ENCODE measurements at regions not wholly inside any gene's neighbourhood (a gene's known extent, or its start where the extent isn't known, plus 50 kb on each side); places are given as distances from the start of the nearest gene placed in this dataset.

GRCh38 chr13:109668433-109669233, 117.8 kb downstream of the IRS2 start:
- no peaks in the 10 kb centered on the region for H3K36me3 Mint-ChIP-seq
- POLR2A ChIA-PET, result no interaction called here

GRCh38 chr13:109667807-109668291, 118.5 kb downstream of the IRS2 start:
- DNase-seq, result no peak
- Mint-ChIP-seq H3K4me1 (peaks cover 0 to 4% (median 0%) of the 10 kb centered on the region in 3 donors), H3K27me3 (peaks cover 0 to 5% of the 10 kb centered on the region in 2 donors), H3K27ac (no peak overlapping the region), H3K9me3 (peaks cover 0 to 2% (median 0%) of the 10 kb centered on the region in 5 donors), H3K4me3 (no peak overlapping the region), H3K36me3 (no peaks in the 10 kb centered on the region)
- ChIA-PET POLR2A (no interaction called here), CTCF (no interaction called here)
- Histone ChIP-seq H3K4me3 (ENCODE audit: low read length) (no peak overlapping the region), H3K27ac (ENCODE audit: low read depth, low read length) (no peak overlapping the region), H3K27me3 (ENCODE audit: insufficient read depth, low read length, poor library complexity, severe bottlenecking) (no peaks in the 10 kb centered on the region), H3K36me3 (ENCODE audit: insufficient read depth, low read length) (no peaks in the 10 kb centered on the region), H3K9me3 (ENCODE audit: low read length) (no peaks in the 10 kb centered on the region), H3K4me1 (ENCODE audit: insufficient read depth, low read length) (no peaks in the 10 kb centered on the region)

More at GRCh38 chr13:109668433-109669233, 117.8 kb downstream of the IRS2 start:
- Histone ChIP-seq H3K27me3 (ENCODE audit: insufficient read depth, low read length, poor library complexity, severe bottlenecking) (no peaks in the 10 kb centered on the region), H3K4me1 (ENCODE audit: insufficient read depth, low read length) (no peaks in the 10 kb centered on the region), H3K4me3 (ENCODE audit: low read length) (no peak overlapping the region), H3K9me3 (ENCODE audit: low read length) (no peaks in the 10 kb centered on the region), H3K27ac (ENCODE audit: low read depth, low read length) (no peak overlapping the region), H3K36me3 (ENCODE audit: insufficient read depth, low read length) (no peaks in the 10 kb centered on the region)
- CTCF ChIA-PET, result no interaction called here
- DNase-seq, result no peak
- Mint-ChIP-seq H3K4me1 (peaks cover 0 to 4% (median 0%) of the 10 kb centered on the region in 3 donors), H3K27ac (peak overlapping the region in 1 of 8 donors; percentile 16), H3K4me3 (no peak overlapping the region), H3K27me3 (peaks cover 0 to 5% of the 10 kb centered on the region in 2 donors), H3K9me3 (peaks cover 0 to 2% (median 0%) of the 10 kb centered on the region in 5 donors)

- H3K4me3 ChIP-seq (ENCODE audit: low read length), result no peak overlapping the region
- Mint-ChIP-seq H3K36me3 (no peaks in the 10 kb centered on the region), H3K4me1 (peaks cover 0 to 4% (median 0%) of the 10 kb centered on the region in 3 donors), H3K27me3 (peaks cover 0 to 4% of the 10 kb centered on the region in 2 donors), H3K4me3 (no peak overlapping the region), H3K9me3 (peaks cover 0 to 2% (median 0%) of the 10 kb centered on the region in 5 donors), H3K27ac (no peak overlapping the region)
- no peak for DNase-seq
- no peaks in the 10 kb centered on the region for H3K4me1 ChIP-seq (ENCODE audit: insufficient read depth, low read length)
- H3K36me3 ChIP-seq (ENCODE audit: insufficient read depth, low read length), result no peaks in the 10 kb centered on the region
- H3K9me3 ChIP-seq (ENCODE audit: low read length), result no peaks in the 10 kb centered on the region
- CTCF ChIA-PET, result no interaction called here
- no peaks in the 10 kb centered on the region for H3K27me3 ChIP-seq (ENCODE audit: insufficient read depth, low read length, poor library complexity, severe bottlenecking)
- no peak overlapping the region for H3K27ac ChIP-seq (ENCODE audit: low read depth, low read length)
- POLR2A ChIA-PET, result no interaction called here
These were observed 119.3 kb downstream of the IRS2 start for GRCh38 chr13:109667056-109667455.

GRCh38 chr13:109666656-109667055, 119.7 kb downstream of the IRS2 start:
- peaks cover 0 to 2% (median 0%) of the 10 kb centered on the region in 5 donors for H3K9me3 Mint-ChIP-seq
- H3K27me3 Mint-ChIP-seq, result peaks cover 0 to 3% of the 10 kb centered on the region in 2 donors
- H3K4me3 Mint-ChIP-seq, result no peak overlapping the region
- no peaks in the 10 kb centered on the region for H3K9me3 ChIP-seq (ENCODE audit: low read length)
- no peaks in the 10 kb centered on the region for H3K27me3 ChIP-seq (ENCODE audit: insufficient read depth, low read length, poor library complexity, severe bottlenecking)
- DNase-seq, result no peak
- H3K36me3 Mint-ChIP-seq, result no peaks in the 10 kb centered on the region
- no peak overlapping the region for H3K27ac ChIP-seq (ENCODE audit: low read depth, low read length)
- ChIA-PET POLR2A (no interaction called here), CTCF (no interaction called here)
- H3K4me3 ChIP-seq (ENCODE audit: low read length), result no peak overlapping the region
- H3K36me3 ChIP-seq (ENCODE audit: insufficient read depth, low read length), result no peaks in the 10 kb centered on the region
- H3K4me1 ChIP-seq (ENCODE audit: insufficient read depth, low read length), result no peaks in the 10 kb centered on the region
- H3K4me1 Mint-ChIP-seq, result peaks cover 0 to 4% (median 0%) of the 10 kb centered on the region in 3 donors
- no peak overlapping the region for H3K27ac Mint-ChIP-seq

GRCh38 chr13:109665781-109666249, 120.6 kb downstream of the IRS2 start:
- Mint-ChIP-seq H3K4me3 (no peak overlapping the region), H3K9me3 (peaks cover 0 to 10% (median 0%) of the 10 kb centered on the region in 5 donors), H3K36me3 (no peaks in the 10 kb centered on the region), H3K27ac (no peak overlapping the region), H3K27me3 (peaks cover 1 to 5% of the 10 kb centered on the region in 2 donors), H3K4me1 (peaks cover 0 to 4% (median 0%) of the 10 kb centered on the region in 3 donors)
- no peak for DNase-seq
- H3K27ac ChIP-seq (ENCODE audit: low read depth, low read length), result no peak overlapping the region
- ChIA-PET POLR2A (no interaction called here), CTCF (no interaction called here)
- H3K9me3 ChIP-seq (ENCODE audit: low read length), result no peaks in the 10 kb centered on the region
- no peak overlapping the region for H3K4me3 ChIP-seq (ENCODE audit: low read length)
- H3K27me3 ChIP-seq (ENCODE audit: insufficient read depth, low read length, poor library complexity, severe bottlenecking), result no peaks in the 10 kb centered on the region
- no peaks in the 10 kb centered on the region for H3K36me3 ChIP-seq (ENCODE audit: insufficient read depth, low read length)
- no peaks in the 10 kb centered on the region for H3K4me1 ChIP-seq (ENCODE audit: insufficient read depth, low read length)

- Histone ChIP-seq H3K4me1 (ENCODE audit: insufficient read depth, low read length) (no peaks in the 10 kb centered on the region), H3K9me3 (ENCODE audit: low read length) (no peaks in the 10 kb centered on the region), H3K27me3 (ENCODE audit: insufficient read depth, low read length, poor library complexity, severe bottlenecking) (no peaks in the 10 kb centered on the region), H3K27ac (ENCODE audit: low read depth, low read length) (no peak overlapping the region), H3K4me3 (ENCODE audit: low read length) (no peak overlapping the region), H3K36me3 (ENCODE audit: insufficient read depth, low read length) (no peaks in the 10 kb centered on the region)
- Mint-ChIP-seq H3K4me3 (no peak overlapping the region), H3K9me3 (peaks cover 0 to 11% (median 0%) of the 10 kb centered on the region in 5 donors), H3K4me1 (peaks cover 0 to 4% (median 0%) of the 10 kb centered on the region in 3 donors), H3K27me3 (peaks cover 3 to 5% of the 10 kb centered on the region in 2 donors), H3K36me3 (no peaks in the 10 kb centered on the region), H3K27ac (no peak overlapping the region)
- POLR2A ChIA-PET, result no interaction called here
- no peak for DNase-seq
- CTCF ChIA-PET, result no interaction called here
These were observed 121.1 kb downstream of the IRS2 start for GRCh38 chr13:109665240-109665639.

- peaks cover 4 to 9% of the 10 kb centered on the region in 2 donors for H3K27me3 Mint-ChIP-seq
- Histone ChIP-seq H3K9me3 (ENCODE audit: low read length) (no peaks in the 10 kb centered on the region), H3K27ac (ENCODE audit: low read depth, low read length) (no peak overlapping the region), H3K4me1 (ENCODE audit: insufficient read depth, low read length) (no peaks in the 10 kb centered on the region), H3K27me3 (ENCODE audit: insufficient read depth, low read length, poor library complexity, severe bottlenecking) (no peaks in the 10 kb centered on the region), H3K36me3 (ENCODE audit: insufficient read depth, low read length) (no peaks in the 10 kb centered on the region), H3K4me3 (ENCODE audit: low read length) (no peak overlapping the region)
- H3K4me3 Mint-ChIP-seq, result no peak overlapping the region
- no peak for DNase-seq
- H3K36me3 Mint-ChIP-seq, result no peaks in the 10 kb centered on the region
- H3K27ac Mint-ChIP-seq, result no peak overlapping the region
- POLR2A ChIA-PET, result no interaction called here
- H3K4me1 Mint-ChIP-seq, result no peaks in the 10 kb centered on the region
- peaks cover 0 to 11% (median 0%) of the 10 kb centered on the region in 5 donors for H3K9me3 Mint-ChIP-seq
- CTCF ChIA-PET, result no interaction called here
These were observed 129.0 kb downstream of the IRS2 start for GRCh38 chr13:109657395-109657794.

- H3K9me3 ChIP-seq (ENCODE audit: low read length), result no peaks in the 10 kb centered on the region
- Mint-ChIP-seq H3K4me3 (no peak overlapping the region), H3K27me3 (peaks cover 2 to 9% of the 10 kb centered on the region in 2 donors), H3K27ac (no peak overlapping the region), H3K36me3 (no peaks in the 10 kb centered on the region), H3K9me3 (peaks cover 0 to 5% (median 0%) of the 10 kb centered on the region in 5 donors), H3K4me1 (no peaks in the 10 kb centered on the region)
- no peak overlapping the region for H3K4me3 ChIP-seq (ENCODE audit: low read length)
- no peaks in the 10 kb centered on the region for H3K36me3 ChIP-seq (ENCODE audit: insufficient read depth, low read length)
- CTCF ChIA-PET, result no interaction called here
- DNase-seq, result no peak
- POLR2A ChIA-PET, result no interaction called here
- H3K27ac ChIP-seq (ENCODE audit: low read depth, low read length), result no peak overlapping the region
- no peaks in the 10 kb centered on the region for H3K4me1 ChIP-seq (ENCODE audit: insufficient read depth, low read length)
- no peaks in the 10 kb centered on the region for H3K27me3 ChIP-seq (ENCODE audit: insufficient read depth, low read length, poor library complexity, severe bottlenecking)
These were observed 130.2 kb downstream of the IRS2 start for GRCh38 chr13:109656206-109656605.

Data from CD8-positive, alpha-beta memory T cell (primary cell).